Common myeloid progenitor, CD34-positive (primary cell): ENCODE measurements at regions not wholly inside any gene's neighbourhood (a gene's known extent, or its start where the extent isn't known, plus 50 kb on each side); places are given as distances from the start of the nearest gene placed in this dataset.
A peak's percentile ranks its signal among the peaks of the same experiment; 100 is the strongest.

Source experiments
- CTCF ChIA-PET: fragments of 350-600 bp; sonication (Branson Sonifier 250); formaldehyde crosslinking; loops from one replicate; lab custom pipeline; 2021; ENCODE audit warnings: antibody characterized with exemption; lab: Charles Lee
- POLR2A ChIA-PET: fragments of 350-600 bp; sonication (Branson Sonifier 250); formaldehyde crosslinking; loops from one replicate; lab custom pipeline; 2021; ENCODE audit warnings: antibody characterized with exemption; lab: Charles Lee
- DNase-seq, 3 donors: peaks; one replicate each; pipeline versions ENCODE4 v3.0.0 to v3.0.0-alpha.2; 2013
- H3K27ac ChIP-seq, 2 experiments: 1 replicate in 1 of 2; 2 replicates in 1 of 2; pipeline ENCODE4 v1.7.0; 2013; ENCODE audit warnings: inconsistent platforms in 2 of 2, low read length in 2 of 2, mild to moderate bottlenecking in 2 of 2, low read depth in 1 of 2, moderate library complexity in 1 of 2; ENCODE audit not compliant: severe bottlenecking in 2 of 2, insufficient read depth in 1 of 2, poor library complexity in 1 of 2
- H3K27me3 ChIP-seq, 5 experiments: replicated peaks in 2 of 5; 1 replicate in 3 of 5; 2 replicates in 2 of 5; pipeline versions ENCODE4 v1.6.1 to v1.7.0; 2013; ENCODE audit warnings: low read length in 4 of 5, mild to moderate bottlenecking in 2 of 5, moderate library complexity in 2 of 5, inconsistent platforms in 1 of 5; ENCODE audit not compliant: insufficient read depth in 5 of 5, control insufficient read depth in 4 of 5
- H3K36me3 ChIP-seq, 4 experiments: 1 replicate in 2 of 4; 2 replicates in 2 of 4; pipeline versions ENCODE4 v1.6.1 to v1.7.0; 2013; ENCODE audit warnings: low read length in 3 of 4, control low read depth in 1 of 4, mild to moderate bottlenecking in 1 of 4; ENCODE audit not compliant: control insufficient read depth in 4 of 4, insufficient read depth in 4 of 4
- H3K4me1 ChIP-seq, 4 experiments: 1 replicate in 3 of 4; 2 replicates in 1 of 4; pipeline versions ENCODE4 v1.6.1 to v1.7.1; 2013; ENCODE audit warnings: low read length in 3 of 4, mild to moderate bottlenecking in 3 of 4, control low read depth in 1 of 4, inconsistent platforms in 1 of 4, moderate library complexity in 1 of 4; ENCODE audit not compliant: control insufficient read depth in 4 of 4, insufficient read depth in 4 of 4; ENCODE audit errors: control extremely low read depth in 1 of 4
- H3K4me3 ChIP-seq, 7 experiments: 1 replicate in 4 of 7; 2 replicates in 3 of 7; pipeline versions ENCODE4 v1.5.1 to v1.7.0; 2013; ENCODE audit warnings: mild to moderate bottlenecking in 7 of 7, low read length in 6 of 7, moderate library complexity in 6 of 7, inconsistent platforms in 2 of 7, low read depth in 2 of 7, control low read depth in 1 of 7; ENCODE audit not compliant: insufficient read depth in 4 of 7, control insufficient read depth in 1 of 7; ENCODE audit errors: extremely low read depth in 1 of 7
- H3K9me3 ChIP-seq, 5 experiments: 1 replicate in 4 of 5; 2 replicates in 1 of 5; pipeline versions ENCODE4 v1.6.1 to v1.7.1; 2013; ENCODE audit warnings: low read length in 4 of 5, mild to moderate bottlenecking in 2 of 5, inconsistent platforms in 1 of 5, low read depth in 1 of 5, moderate library complexity in 1 of 5; ENCODE audit not compliant: control insufficient read depth in 4 of 5, insufficient read depth in 2 of 5; ENCODE audit errors: control extremely low read depth in 1 of 5
- WGBS: methylation state at CpG from one replicate; pipeline ENCODE4 v1.1.5; 2013; ENCODE audit not compliant: insufficient coverage; 5-methylcytosine and 5-hydroxymethylcytosine counted together

DNA sequence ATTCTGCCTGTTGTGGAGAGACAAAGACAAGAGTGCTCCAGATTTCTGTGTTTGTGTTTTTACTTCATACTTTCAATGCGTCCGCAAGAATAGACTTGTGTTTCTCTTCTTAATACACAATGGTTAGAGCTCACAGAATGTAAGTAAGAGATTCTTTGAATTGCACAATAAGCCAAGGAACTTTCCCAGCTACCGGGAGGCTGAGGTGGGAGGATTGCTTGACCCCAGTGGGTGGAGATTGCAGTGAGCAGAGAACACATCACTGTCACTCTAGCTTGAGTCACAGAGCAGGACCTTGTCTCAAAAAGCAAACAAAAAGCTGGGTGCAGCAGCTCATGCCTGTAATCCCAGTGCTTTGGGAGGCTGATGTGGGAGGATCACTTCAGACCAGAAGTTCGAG lies 250.7 kb upstream of the MYO3A start:
- Histone ChIP-seq H3K27ac (no peak overlapping the region), H3K9me3 (peaks cover 0 to 2% (median 0%) of the 10 kb centered on the region in 5 experiments), H3K27me3 (no peaks in the 10 kb centered on the region), H3K36me3 (no peaks in the 10 kb centered on the region), H3K4me3 (no peak overlapping the region), H3K4me1 (no peaks in the 10 kb centered on the region)
- whole genome bisulfite sequencing: 88% methylated on average over 2 of the region's 4 CpGs
- ChIA-PET CTCF (interaction anchor here (1.3 kb wide), 1 partner anchor 17 kb away, joined by 3 read pairs; no protein-coding TSS in a partner anchor), POLR2A (no interaction called here)
- DNase-seq: no peak

DNA sequence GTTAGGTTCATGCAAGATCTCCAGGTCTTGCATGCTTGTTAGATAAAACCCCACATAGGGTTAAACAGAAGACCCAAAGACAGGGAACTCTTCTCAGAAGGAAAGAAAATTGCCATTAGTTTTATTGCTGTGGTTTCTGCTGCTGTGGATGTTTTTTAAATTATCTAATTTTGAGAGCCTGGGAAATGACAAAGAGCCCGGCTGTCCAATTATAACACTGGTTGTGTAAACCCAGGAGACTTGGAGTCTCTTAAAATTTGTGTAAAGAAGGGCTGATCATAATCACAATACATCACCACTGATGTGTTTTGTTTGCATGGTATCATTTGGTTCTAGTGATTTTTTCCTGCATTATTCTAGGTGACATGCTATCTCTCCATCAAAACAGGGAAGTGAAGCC lies 246.5 kb upstream of the MYO3A start:
- WGBS: no CpG with 5 or more reads among the region's 1 CpG
- Histone ChIP-seq H3K9me3 (peaks cover 0 to 2% (median 0%) of the 10 kb centered on the region in 5 experiments), H3K27me3 (peaks cover 0 to 4% (median 0%) of the 10 kb centered on the region in 5 experiments), H3K4me3 (no peak overlapping the region), H3K27ac (no peak overlapping the region), H3K36me3 (no peaks in the 10 kb centered on the region), H3K4me1 (no peaks in the 10 kb centered on the region)
- CTCF ChIA-PET: no interaction called here
- DNase-seq: no peak
- POLR2A ChIA-PET: no interaction called here

DNA sequence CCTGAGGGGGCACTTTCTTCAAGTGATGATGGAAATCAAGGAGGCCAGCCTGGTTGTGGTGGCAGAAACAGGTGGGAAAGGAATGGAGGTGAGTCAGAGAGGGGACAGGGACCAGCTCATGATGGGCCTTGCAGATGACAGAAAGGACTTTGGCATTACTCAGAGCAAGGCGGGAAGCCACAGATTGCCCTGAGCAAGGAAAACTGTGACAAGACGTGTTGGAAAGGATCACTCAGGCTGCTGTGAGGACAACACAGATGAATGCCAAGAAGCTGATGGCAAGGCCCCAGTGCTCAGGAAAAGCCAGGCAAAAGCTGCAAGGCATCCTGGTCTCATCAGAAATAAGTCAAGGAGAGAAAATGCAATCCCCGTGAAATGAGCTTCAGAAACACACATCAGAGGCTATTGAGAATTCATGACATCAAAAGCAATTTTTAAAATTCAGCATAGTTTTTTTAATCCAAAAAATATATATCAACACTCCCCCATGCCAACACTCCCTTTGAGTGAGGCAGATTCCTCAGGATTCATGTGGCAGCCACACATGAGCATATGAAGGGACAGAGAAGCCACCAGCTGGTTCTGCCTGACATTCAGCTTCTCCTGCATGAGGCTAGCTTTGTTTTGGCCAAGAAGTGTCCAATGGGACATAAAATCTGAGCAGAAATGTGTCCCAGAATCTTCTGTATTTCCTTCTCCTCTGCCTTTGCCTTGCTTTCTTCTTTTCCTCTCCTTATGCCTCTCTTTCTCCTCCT lies 244.5 kb upstream of the MYO3A start:
- H3K9me3 ChIP-seq: peaks cover 0 to 2% (median 0%) of the 10 kb centered on the region in 5 experiments
- peaks cover 0 to 1% (median under 1%) of the 10 kb centered on the region in 4 experiments for H3K4me1 ChIP-seq
- CTCF ChIA-PET: interaction anchor here (0.8 kb wide), 1 partner anchor 23 kb away, joined by 3 read pairs; no protein-coding TSS in a partner anchor
- whole genome bisulfite sequencing: 100% methylated on average over 1 of the region's 3 CpGs
- no peaks in the 10 kb centered on the region for H3K36me3 ChIP-seq
- peaks cover 0 to 4% (median 0%) of the 10 kb centered on the region in 5 experiments for H3K27me3 ChIP-seq
- POLR2A ChIA-PET: no interaction called here
- no peak for DNase-seq
- H3K27ac ChIP-seq: no peak overlapping the region
- no peak overlapping the region for H3K4me3 ChIP-seq

DNA sequence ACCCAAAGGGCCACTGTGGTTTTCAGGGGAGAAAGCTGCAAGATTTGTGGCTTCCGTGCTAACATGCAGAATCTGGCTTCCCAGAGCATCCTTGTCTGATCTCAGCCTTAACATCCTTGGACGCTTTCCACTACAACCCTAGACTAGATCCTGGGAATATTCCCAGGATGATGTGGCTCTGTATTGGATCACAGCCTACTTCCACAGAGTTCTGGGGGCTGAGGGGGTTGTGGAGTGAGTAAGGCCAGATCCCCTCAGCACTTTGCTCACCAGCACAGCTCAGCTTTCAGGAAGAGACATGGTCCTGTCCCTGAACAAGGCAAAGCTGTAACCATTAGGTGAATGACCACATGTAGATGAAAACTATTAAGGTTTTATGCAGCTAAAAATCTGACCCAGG lies 241.3 kb upstream of the MYO3A start:
- no peak overlapping the region for H3K27ac ChIP-seq
- H3K4me3 ChIP-seq: no peak overlapping the region
- peaks cover 0 to 8% (median 3%) of the 10 kb centered on the region in 4 experiments for H3K4me1 ChIP-seq
- peaks cover 0 to 4% (median 0%) of the 10 kb centered on the region in 5 experiments for H3K27me3 ChIP-seq
- no peaks in the 10 kb centered on the region for H3K36me3 ChIP-seq
- DNase-seq: no peak
- H3K9me3 ChIP-seq: no peaks in the 10 kb centered on the region
- CTCF ChIA-PET: interaction anchor here (4.6 kb wide), 1 partner anchor 10 kb away, joined by 16 read pairs; no protein-coding TSS in a partner anchor
- WGBS: 100% methylated on average over 2 of the region's 2 CpGs
- POLR2A ChIA-PET: no interaction called here

DNA sequence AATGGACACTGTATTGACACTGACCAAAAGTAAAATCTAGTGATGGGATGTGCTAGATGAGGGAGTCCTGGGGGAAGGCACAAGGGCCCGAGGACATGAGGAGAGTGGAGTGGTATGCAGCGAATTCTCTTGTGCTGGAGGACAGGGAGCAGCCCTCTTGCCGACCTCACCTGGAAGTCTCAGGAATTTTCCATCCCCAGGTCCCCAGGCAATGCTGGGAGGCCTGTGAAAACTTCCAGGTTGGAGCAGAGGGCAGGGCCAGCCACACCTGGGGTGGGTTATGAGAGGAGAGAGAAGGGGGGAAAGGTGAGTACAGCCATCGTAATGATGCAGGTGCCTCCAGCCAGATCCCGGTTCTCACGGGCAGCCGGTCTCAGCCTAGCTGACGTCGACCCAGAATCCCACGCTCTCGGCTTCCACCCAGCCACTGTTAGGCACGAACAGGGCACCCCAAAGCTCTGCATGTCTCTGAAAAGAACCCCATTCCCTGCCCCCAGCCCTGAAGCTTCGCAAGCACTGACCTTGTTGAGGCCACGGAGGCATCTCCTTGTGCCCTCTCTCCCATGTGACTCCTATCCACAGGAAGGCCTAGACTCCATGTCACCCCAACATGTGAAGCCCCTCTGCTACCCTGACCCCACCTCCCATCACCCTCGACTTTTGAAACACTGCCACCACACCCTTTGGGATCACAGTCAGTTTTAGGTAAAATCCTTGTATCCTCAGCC lies 239.7 kb upstream of the MYO3A start:
- no peaks in the 10 kb centered on the region for H3K9me3 ChIP-seq
- no peak overlapping the region for H3K27ac ChIP-seq
- no peaks in the 10 kb centered on the region for H3K36me3 ChIP-seq
- DNase-seq: no peak
- ChIA-PET POLR2A (no interaction called here), CTCF (interaction anchor here (4.6 kb wide), 1 partner anchor 8 kb away, joined by 16 read pairs; no protein-coding TSS in a partner anchor)
- H3K4me3 ChIP-seq: no peak overlapping the region
- H3K27me3 ChIP-seq: peaks cover 0 to 4% (median 0%) of the 10 kb centered on the region in 5 experiments
- WGBS: 96% methylated on average over 15 of the region's 15 CpGs
- peaks cover 0 to 8% (median 3%) of the 10 kb centered on the region in 4 experiments for H3K4me1 ChIP-seq

DNA sequence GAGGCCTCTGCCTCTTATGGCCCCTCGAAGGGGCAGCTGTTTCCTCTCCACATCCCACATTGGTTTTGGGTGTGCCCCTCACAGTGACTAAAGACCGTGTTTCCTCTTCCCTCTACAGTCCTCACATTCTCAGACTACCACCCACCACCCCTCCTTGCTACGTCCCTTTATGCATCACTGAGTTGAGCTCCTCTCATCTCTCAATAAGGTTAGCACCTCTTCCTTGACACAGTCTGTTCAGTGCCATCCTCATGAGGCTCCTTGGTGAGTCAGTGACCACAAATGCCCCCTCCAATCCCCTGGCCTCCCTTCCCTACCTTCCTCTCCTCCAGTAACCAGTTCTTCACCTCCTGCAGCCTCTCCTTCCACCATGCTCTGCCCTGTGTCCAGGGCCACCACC lies 239.1 kb upstream of the MYO3A start:
- ChIA-PET POLR2A (no interaction called here), CTCF (interaction anchor here (4.6 kb wide), 1 partner anchor 7 kb away, joined by 16 read pairs; no protein-coding TSS in a partner anchor)
- WGBS: 7% methylated on average over 3 of the region's 3 CpGs
- H3K27ac ChIP-seq: no peak overlapping the region
- no peak overlapping the region for H3K4me3 ChIP-seq
- DNase-seq: peak in 2 of 3 donors; percentile 29 to 51
- H3K9me3 ChIP-seq: no peaks in the 10 kb centered on the region
- peaks cover 0 to 8% (median 3%) of the 10 kb centered on the region in 4 experiments for H3K4me1 ChIP-seq
- H3K27me3 ChIP-seq: peaks cover 0 to 4% (median 0%) of the 10 kb centered on the region in 5 experiments
- no peaks in the 10 kb centered on the region for H3K36me3 ChIP-seq
